ENCODE measurements at regions not wholly inside any gene's neighbourhood (a gene's known extent, or its start where the extent isn't known, plus 50 kb on each side); places are given as distances from the start of the nearest gene placed in this dataset.

GRCh38 chr11:56885177-56885576 lies 103.5 kb upstream of the OR5AK2 start (continued):
- no peak for TF ChIP-seq EZH2 (IDR thresholded peaks at IDR 0.05; ENCODE audit: low read depth, unreplicated experiment)
- no peak for TF ChIP-seq STAT1 (IDR thresholded peaks at IDR 0.05; ENCODE audit: unreplicated experiment)
- TF ChIP-seq, protein P1, sequence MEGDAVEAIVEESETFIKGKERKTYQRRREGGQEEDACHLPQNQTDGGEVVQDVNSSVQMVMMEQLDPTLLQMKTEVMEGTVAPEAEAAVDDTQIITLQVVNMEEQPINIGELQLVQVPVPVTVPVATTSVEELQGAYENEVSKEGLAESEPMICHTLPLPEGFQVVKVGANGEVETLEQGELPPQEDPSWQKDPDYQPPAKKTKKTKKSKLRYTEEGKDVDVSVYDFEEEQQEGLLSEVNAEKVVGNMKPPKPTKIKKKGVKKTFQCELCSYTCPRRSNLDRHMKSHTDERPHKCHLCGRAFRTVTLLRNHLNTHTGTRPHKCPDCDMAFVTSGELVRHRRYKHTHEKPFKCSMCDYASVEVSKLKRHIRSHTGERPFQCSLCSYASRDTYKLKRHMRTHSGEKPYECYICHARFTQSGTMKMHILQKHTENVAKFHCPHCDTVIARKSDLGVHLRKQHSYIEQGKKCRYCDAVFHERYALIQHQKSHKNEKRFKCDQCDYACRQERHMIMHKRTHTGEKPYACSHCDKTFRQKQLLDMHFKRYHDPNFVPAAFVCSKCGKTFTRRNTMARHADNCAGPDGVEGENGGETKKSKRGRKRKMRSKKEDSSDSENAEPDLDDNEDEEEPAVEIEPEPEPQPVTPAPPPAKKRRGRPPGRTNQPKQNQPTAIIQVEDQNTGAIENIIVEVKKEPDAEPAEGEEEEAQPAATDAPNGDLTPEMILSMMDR (conservative IDR thresholded peaks at IDR 0.05; ENCODE audit: low read depth in 2 of 2), result no peak
- no peak for TF ChIP-seq REST (IDR thresholded peaks at IDR 0.05; ENCODE audit: unreplicated experiment)
- no peak for TF ChIP-seq ZNF114 (CRISPR knock-in tag; IDR thresholded peaks at IDR 0.05)
- no peak for TF ChIP-seq POLR2AphosphoS5 (IDR thresholded peaks at IDR 0.05; ENCODE audit: low read depth)
- TF ChIP-seq ZNF331 (CRISPR knock-in tag; IDR thresholded peaks at IDR 0.05; ENCODE audit: low read depth), result no peak
- TF ChIP-seq EZH2phosphoT487 (IDR thresholded peaks at IDR 0.05; ENCODE audit: unreplicated experiment), result no peak

GRCh38 chr11:56883371-56883987 lies 105.2 kb upstream of the OR5AK2 start:
- Mint-ChIP-seq H3K9me3 (no peaks in the 10 kb centered on the region; the same call in 2 of the 3 replicates), H3K27ac (no peak overlapping the region), H3K27me3 (ENCODE audit: insufficient read depth, low read depth, poor library complexity) (no peaks in the 10 kb centered on the region), H3K4me1 (peaks cover 3% of the 10 kb centered on the region; the same call in 2 of the 3 replicates), H3K36me3 (ENCODE audit: low read depth) (no peaks in the 10 kb centered on the region), H3K4me3 (no peak overlapping the region)
- DNase-seq (ENCODE audit: low spot score) (no peak), ATAC-seq (no peak)
- Histone ChIP-seq H3F3A (replicated peaks; ENCODE audit: low read depth) (no peaks in the 10 kb centered on the region), H4K20me1 (replicated peaks; ENCODE audit: insufficient read depth) (no peaks in the 10 kb centered on the region), H3K4me3 (no peak overlapping the region), H3K27ac (ENCODE audit: low read depth) (no peak overlapping the region), H3K9me2 (ENCODE audit: insufficient read depth) (no peaks in the 10 kb centered on the region), H3K4me1 (ENCODE audit: insufficient read depth) (no peaks in the 10 kb centered on the region), H3K36me3 (ENCODE audit: insufficient read depth) (no peaks in the 10 kb centered on the region), H2AFZ (no peak overlapping the region), H3K79me2 (replicated peaks; ENCODE audit: insufficient read depth) (no peaks in the 10 kb centered on the region), H3K27me3 (ENCODE audit: insufficient read depth) (no peaks in the 10 kb centered on the region), H3K4me2 (no peak overlapping the region)
- TF ChIP-seq, protein P1 (conservative IDR thresholded peaks at IDR 0.05; ENCODE audit: low read depth in 2 of 2), result no peak
- no peak for TF ChIP-seq REST (IDR thresholded peaks at IDR 0.05; ENCODE audit: unreplicated experiment)
- no peak for TF ChIP-seq EZH2phosphoT487 (IDR thresholded peaks at IDR 0.05; ENCODE audit: unreplicated experiment)
- no peak for TF ChIP-seq STAT1 (IDR thresholded peaks at IDR 0.05; ENCODE audit: unreplicated experiment)
- no peak for TF ChIP-seq ETS1 (IDR thresholded peaks at IDR 0.05)
- TF ChIP-seq NANOG (IDR thresholded peaks at IDR 0.05; ENCODE audit: borderline replicate concordance), result no peak
- TF ChIP-seq EZH2 (IDR thresholded peaks at IDR 0.05; ENCODE audit: low read depth, unreplicated experiment), result no peak
- no peak for TF ChIP-seq CREB1 (CRISPR knock-in tag; IDR thresholded peaks at IDR 0.05; ENCODE audit: low read depth)

All from GM23338 (cell line).